Esophagus squamous epithelium (tissue), 4 donors: ENCODE measurements at regions not wholly inside any gene's neighbourhood (a gene's known extent, or its start where the extent isn't known, plus 50 kb on each side); places are given as distances from the start of the nearest gene placed in this dataset.

Experiments used
- POLR2A ChIP-seq, 4 donors: fragments of 450-650 bp; IDR thresholded peaks; one replicate each; pipeline ENCODE4 v1.6.1; 2017; ENCODE audit warnings: antibody characterized with exemption in 4 of 4, mild to moderate bottlenecking in 4 of 4, moderate library complexity in 3 of 4
- TF ChIP-seq, protein P1 (sequence below), 6 experiments: fragments of 450-650 bp in 4 of 6; fragments of 200-600 bp in 2 of 6; sonication (generic) in 2 of 6; IDR thresholded peaks; one replicate each; pipeline ENCODE4 v1.5.1; 2016 to 2019; ENCODE audit warnings: antibody characterized with exemption in 6 of 6, mild to moderate bottlenecking in 4 of 6, moderate library complexity in 4 of 6

DNA sequence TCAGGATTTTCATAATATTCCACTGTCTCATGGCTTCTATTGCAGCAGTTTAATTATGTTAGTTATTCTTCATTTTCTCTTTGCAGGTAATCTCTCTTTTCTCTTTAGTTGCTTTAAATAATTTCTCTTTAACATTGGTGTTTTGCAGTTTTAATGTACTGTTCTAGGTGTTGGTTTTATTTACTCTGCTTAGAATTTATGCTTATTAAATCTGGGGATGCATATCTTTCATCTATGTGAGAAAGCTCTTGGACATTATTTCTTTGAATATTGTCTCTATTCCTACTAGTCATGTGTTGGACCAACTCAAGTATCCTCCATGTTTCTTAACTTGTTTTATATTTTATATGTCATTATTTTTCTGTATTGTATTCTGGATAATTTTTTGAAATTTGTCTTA, 218.7 kb upstream of the TUT7 start:
- TF ChIP-seq POLR2A (IDR thresholded peaks at IDR 0.05), result no peak
- TF ChIP-seq, protein P1, sequence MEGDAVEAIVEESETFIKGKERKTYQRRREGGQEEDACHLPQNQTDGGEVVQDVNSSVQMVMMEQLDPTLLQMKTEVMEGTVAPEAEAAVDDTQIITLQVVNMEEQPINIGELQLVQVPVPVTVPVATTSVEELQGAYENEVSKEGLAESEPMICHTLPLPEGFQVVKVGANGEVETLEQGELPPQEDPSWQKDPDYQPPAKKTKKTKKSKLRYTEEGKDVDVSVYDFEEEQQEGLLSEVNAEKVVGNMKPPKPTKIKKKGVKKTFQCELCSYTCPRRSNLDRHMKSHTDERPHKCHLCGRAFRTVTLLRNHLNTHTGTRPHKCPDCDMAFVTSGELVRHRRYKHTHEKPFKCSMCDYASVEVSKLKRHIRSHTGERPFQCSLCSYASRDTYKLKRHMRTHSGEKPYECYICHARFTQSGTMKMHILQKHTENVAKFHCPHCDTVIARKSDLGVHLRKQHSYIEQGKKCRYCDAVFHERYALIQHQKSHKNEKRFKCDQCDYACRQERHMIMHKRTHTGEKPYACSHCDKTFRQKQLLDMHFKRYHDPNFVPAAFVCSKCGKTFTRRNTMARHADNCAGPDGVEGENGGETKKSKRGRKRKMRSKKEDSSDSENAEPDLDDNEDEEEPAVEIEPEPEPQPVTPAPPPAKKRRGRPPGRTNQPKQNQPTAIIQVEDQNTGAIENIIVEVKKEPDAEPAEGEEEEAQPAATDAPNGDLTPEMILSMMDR (IDR thresholded peaks at IDR 0.05), result no peak
